Suprapubic skin (tissue), 4 donors: ENCODE measurements at regions not wholly inside any gene's neighbourhood (a gene's known extent, or its start where the extent isn't known, plus 50 kb on each side); places are given as distances from the start of the nearest gene placed in this dataset.

Experiments used
- POLR2A ChIP-seq, 2 donors: fragments of 450-650 bp; IDR thresholded peaks; one replicate each; pipeline ENCODE4 v1.6.1; 2017; ENCODE audit warnings: antibody characterized with exemption in 2 of 2, mild to moderate bottlenecking in 2 of 2, moderate library complexity in 2 of 2
- POLR2AphosphoS5 ChIP-seq, 3 donors: sonication (generic); formaldehyde crosslinking; IDR thresholded peaks; one replicate each; pipeline ENCODE4 v1.6.1; 2017; ENCODE audit warnings: antibody characterized with exemption in 3 of 3
- TF ChIP-seq, protein P1 (sequence below), 2 donors: fragments of 200-600 bp in 1 of 2; fragments of 450-650 bp in 1 of 2; sonication (generic) in 1 of 2; IDR thresholded peaks; one replicate each; pipeline ENCODE4 v1.5.1; 2016 to 2019; ENCODE audit warnings: antibody characterized with exemption in 2 of 2, mild to moderate bottlenecking in 1 of 2, moderate library complexity in 1 of 2

DNA sequence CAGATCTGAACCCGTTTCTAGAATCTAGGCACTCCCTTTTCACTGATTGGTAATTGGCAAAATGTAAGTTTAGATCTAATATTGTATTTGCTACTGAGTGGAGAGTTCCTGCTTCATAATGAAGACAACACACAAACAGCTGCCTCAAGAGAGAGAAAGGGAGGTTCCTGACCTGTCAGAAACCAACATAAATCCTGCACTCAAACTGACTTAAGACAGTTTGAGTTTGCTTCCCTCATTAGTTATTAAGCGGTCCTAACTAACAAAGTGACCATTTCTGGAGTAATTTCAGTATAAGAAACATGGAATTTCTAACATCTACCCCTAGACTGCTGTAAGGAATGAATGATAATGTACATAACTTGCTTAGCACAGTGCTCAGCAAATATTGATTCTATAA lies 191.2 kb downstream of the METTL4 start:
- TF ChIP-seq, protein P1, sequence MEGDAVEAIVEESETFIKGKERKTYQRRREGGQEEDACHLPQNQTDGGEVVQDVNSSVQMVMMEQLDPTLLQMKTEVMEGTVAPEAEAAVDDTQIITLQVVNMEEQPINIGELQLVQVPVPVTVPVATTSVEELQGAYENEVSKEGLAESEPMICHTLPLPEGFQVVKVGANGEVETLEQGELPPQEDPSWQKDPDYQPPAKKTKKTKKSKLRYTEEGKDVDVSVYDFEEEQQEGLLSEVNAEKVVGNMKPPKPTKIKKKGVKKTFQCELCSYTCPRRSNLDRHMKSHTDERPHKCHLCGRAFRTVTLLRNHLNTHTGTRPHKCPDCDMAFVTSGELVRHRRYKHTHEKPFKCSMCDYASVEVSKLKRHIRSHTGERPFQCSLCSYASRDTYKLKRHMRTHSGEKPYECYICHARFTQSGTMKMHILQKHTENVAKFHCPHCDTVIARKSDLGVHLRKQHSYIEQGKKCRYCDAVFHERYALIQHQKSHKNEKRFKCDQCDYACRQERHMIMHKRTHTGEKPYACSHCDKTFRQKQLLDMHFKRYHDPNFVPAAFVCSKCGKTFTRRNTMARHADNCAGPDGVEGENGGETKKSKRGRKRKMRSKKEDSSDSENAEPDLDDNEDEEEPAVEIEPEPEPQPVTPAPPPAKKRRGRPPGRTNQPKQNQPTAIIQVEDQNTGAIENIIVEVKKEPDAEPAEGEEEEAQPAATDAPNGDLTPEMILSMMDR (IDR thresholded peaks at IDR 0.05): no peak
- TF ChIP-seq POLR2A (IDR thresholded peaks at IDR 0.05) (no peak), POLR2AphosphoS5 (IDR thresholded peaks at IDR 0.05) (no peak)
